ENCODE measurements at regions not wholly inside any gene's neighbourhood (a gene's known extent, or its start where the extent isn't known, plus 50 kb on each side); places are given as distances from the start of the nearest gene placed in this dataset.

- peaks cover 0 to 3% of the 10 kb centered on the region in 2 donors for H3K9me3 ChIP-seq (ENCODE audit: control insufficient read depth in 1 of 2, low read length in 2 of 2)
- ChIA-PET POLR2A (ENCODE audit: partially characterized antibody) (no interaction called here), CTCF (ENCODE audit: partially characterized antibody) (no interaction called here)
- Mint-ChIP-seq H3K36me3 (no peaks in the 10 kb centered on the region), H3K9me3 (peaks cover 0 to 15% (median 5%) of the 10 kb centered on the region in 8 donors), H3K27ac (no peak overlapping the region), H3K4me1 (no peaks in the 10 kb centered on the region), H3K4me3 (no peak overlapping the region), H3K27me3 (no peaks in the 10 kb centered on the region)
- H3K4me1 ChIP-seq (ENCODE audit: insufficient read depth, low read length): no peaks in the 10 kb centered on the region
- no peak overlapping the region for H3K27ac ChIP-seq (ENCODE audit: low read depth, low read length)
- no peak for DNase-seq
- H3K27me3 ChIP-seq (ENCODE audit: insufficient read depth, low read length): no peaks in the 10 kb centered on the region
- no peaks in the 10 kb centered on the region for H3K36me3 ChIP-seq (ENCODE audit: insufficient read depth, low read length)
- no peak overlapping the region for H3K4me3 ChIP-seq (ENCODE audit: low read length in 2 of 2)
- intact Hi-C loops (cut with micrococcal nuclease): no loop called here
These were observed 766.2 kb upstream of the LRRC4C start for GRCh38 chr11:42225664-42226063.

DNA sequence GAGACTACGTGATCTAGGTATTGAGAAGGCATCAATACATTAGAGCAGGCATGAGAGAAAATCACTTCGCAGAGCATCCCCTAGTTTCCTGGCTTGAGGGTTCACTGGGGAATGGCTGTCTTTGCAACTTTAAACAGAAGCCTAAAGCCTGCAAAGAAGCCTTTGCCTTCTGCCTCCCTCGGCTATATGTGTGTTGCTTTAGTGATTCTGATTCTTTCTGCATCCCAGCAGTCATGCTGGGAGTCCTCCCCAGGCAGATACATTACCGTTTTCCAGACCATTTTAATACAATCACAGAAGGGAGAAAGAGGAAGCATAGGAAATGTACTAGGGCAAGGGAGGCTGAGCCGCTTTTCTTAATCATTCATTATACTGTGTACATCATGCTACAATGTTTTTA lies 773.2 kb upstream of the LRRC4C start:
- no peaks in the 10 kb centered on the region for H3K9me3 ChIP-seq (ENCODE audit: control insufficient read depth in 1 of 2, low read length in 2 of 2)
- ChIA-PET POLR2A (ENCODE audit: partially characterized antibody) (no interaction called here), CTCF (ENCODE audit: partially characterized antibody) (no interaction called here)
- H3K36me3 ChIP-seq (ENCODE audit: insufficient read depth, low read length): no peaks in the 10 kb centered on the region
- H3K4me3 ChIP-seq (ENCODE audit: low read length in 2 of 2): no peak overlapping the region
- H3K27ac Mint-ChIP-seq: no peak overlapping the region
- no peaks in the 10 kb centered on the region for H3K36me3 Mint-ChIP-seq
- H3K27me3 ChIP-seq (ENCODE audit: insufficient read depth, low read length): no peaks in the 10 kb centered on the region
- no peak overlapping the region for H3K27ac ChIP-seq (ENCODE audit: low read depth, low read length)
- no peaks in the 10 kb centered on the region for H3K27me3 Mint-ChIP-seq
- no peak for DNase-seq
- H3K4me1 ChIP-seq (ENCODE audit: insufficient read depth, low read length): no peaks in the 10 kb centered on the region
- no peaks in the 10 kb centered on the region for H3K4me1 Mint-ChIP-seq
- intact Hi-C loops (cut with micrococcal nuclease): no loop called here
- H3K9me3 Mint-ChIP-seq: peaks cover 2 to 10% (median 4%) of the 10 kb centered on the region in 8 donors
- no peak overlapping the region for H3K4me3 Mint-ChIP-seq

- H3K27ac Mint-ChIP-seq: no peak overlapping the region
- DNase-seq: no peak
- Histone ChIP-seq H3K27me3 (ENCODE audit: insufficient read depth, low read length) (no peaks in the 10 kb centered on the region), H3K9me3 (ENCODE audit: control insufficient read depth in 1 of 2, low read length in 2 of 2) (no peaks in the 10 kb centered on the region), H3K36me3 (ENCODE audit: insufficient read depth, low read length) (no peaks in the 10 kb centered on the region), H3K4me3 (ENCODE audit: low read length in 2 of 2) (no peak overlapping the region), H3K4me1 (ENCODE audit: insufficient read depth, low read length) (no peaks in the 10 kb centered on the region), H3K27ac (ENCODE audit: low read depth, low read length) (no peak overlapping the region)
- intact Hi-C loops (cut with micrococcal nuclease): no loop called here
- no peak overlapping the region for H3K4me3 Mint-ChIP-seq
- POLR2A ChIA-PET (ENCODE audit: partially characterized antibody): no interaction called here
- no peaks in the 10 kb centered on the region for H3K27me3 Mint-ChIP-seq
- CTCF ChIA-PET (ENCODE audit: partially characterized antibody): no interaction called here
- no peaks in the 10 kb centered on the region for H3K36me3 Mint-ChIP-seq
- no peaks in the 10 kb centered on the region for H3K4me1 Mint-ChIP-seq
- H3K9me3 Mint-ChIP-seq: peaks cover 3 to 14% (median 6%) of the 10 kb centered on the region in 8 donors
These were observed 775.0 kb upstream of the LRRC4C start for GRCh38 chr11:42234451-42234951.

DNA sequence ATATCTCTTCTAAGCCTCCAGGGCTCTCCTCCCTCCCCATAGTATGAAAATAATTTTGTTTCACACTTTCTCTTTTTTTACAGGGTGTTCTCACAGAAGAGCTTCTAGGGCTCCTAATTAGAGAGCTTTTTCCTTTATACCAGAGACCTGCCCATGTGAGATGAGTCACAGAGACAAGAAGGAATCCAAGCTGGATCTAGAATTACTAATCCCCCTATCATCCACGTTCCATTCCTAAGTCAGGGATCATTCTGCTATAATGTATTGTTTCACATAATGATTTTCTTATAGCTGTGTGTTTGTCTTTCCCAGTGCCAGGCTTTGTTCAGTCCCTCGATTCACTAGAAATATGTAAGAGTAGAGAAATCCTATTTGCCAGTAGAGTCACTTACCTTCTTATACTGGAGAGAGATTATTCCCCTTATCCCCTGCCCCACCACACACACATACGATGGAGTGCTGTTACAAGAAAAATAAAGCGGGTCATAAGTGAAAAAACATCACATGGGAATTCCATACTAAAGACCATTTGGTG lies 778.3 kb upstream of the LRRC4C start:
- intact Hi-C loops (cut with micrococcal nuclease): no loop called here
- H3K27ac Mint-ChIP-seq: no peak overlapping the region
- ChIA-PET POLR2A (ENCODE audit: partially characterized antibody) (no interaction called here), CTCF (ENCODE audit: partially characterized antibody) (no interaction called here)
- H3K36me3 Mint-ChIP-seq: no peaks in the 10 kb centered on the region
- no peak overlapping the region for H3K4me3 Mint-ChIP-seq
- no peaks in the 10 kb centered on the region for H3K27me3 Mint-ChIP-seq
- Histone ChIP-seq H3K27me3 (ENCODE audit: insufficient read depth, low read length) (no peaks in the 10 kb centered on the region), H3K4me3 (ENCODE audit: low read length in 2 of 2) (no peak overlapping the region), H3K27ac (ENCODE audit: low read depth, low read length) (no peak overlapping the region), H3K4me1 (ENCODE audit: insufficient read depth, low read length) (no peaks in the 10 kb centered on the region), H3K36me3 (ENCODE audit: insufficient read depth, low read length) (no peaks in the 10 kb centered on the region), H3K9me3 (ENCODE audit: control insufficient read depth in 1 of 2, low read length in 2 of 2) (no peaks in the 10 kb centered on the region)
- DNase-seq: no peak
- no peaks in the 10 kb centered on the region for H3K4me1 Mint-ChIP-seq
- H3K9me3 Mint-ChIP-seq: peaks cover 5 to 14% (median 10%) of the 10 kb centered on the region in 8 donors

GRCh38 chr11:42239188-42239587 lies 779.7 kb upstream of the LRRC4C start:
- no peaks in the 10 kb centered on the region for H3K36me3 ChIP-seq (ENCODE audit: insufficient read depth, low read length)
- no peak overlapping the region for H3K4me3 ChIP-seq (ENCODE audit: low read length in 2 of 2)
- intact Hi-C loops (cut with micrococcal nuclease): no loop called here
- Mint-ChIP-seq H3K4me1 (no peaks in the 10 kb centered on the region), H3K4me3 (no peak overlapping the region), H3K9me3 (peaks cover 5 to 13% (median 8%) of the 10 kb centered on the region in 8 donors), H3K27me3 (no peaks in the 10 kb centered on the region), H3K27ac (no peak overlapping the region), H3K36me3 (no peaks in the 10 kb centered on the region)
- no peaks in the 10 kb centered on the region for H3K4me1 ChIP-seq (ENCODE audit: insufficient read depth, low read length)
- H3K27ac ChIP-seq (ENCODE audit: low read depth, low read length): no peak overlapping the region
- ChIA-PET CTCF (ENCODE audit: partially characterized antibody) (no interaction called here), POLR2A (ENCODE audit: partially characterized antibody) (no interaction called here)
- H3K9me3 ChIP-seq (ENCODE audit: control insufficient read depth in 1 of 2, low read length in 2 of 2): no peaks in the 10 kb centered on the region
- no peaks in the 10 kb centered on the region for H3K27me3 ChIP-seq (ENCODE audit: insufficient read depth, low read length)
- no peak for DNase-seq

DNA sequence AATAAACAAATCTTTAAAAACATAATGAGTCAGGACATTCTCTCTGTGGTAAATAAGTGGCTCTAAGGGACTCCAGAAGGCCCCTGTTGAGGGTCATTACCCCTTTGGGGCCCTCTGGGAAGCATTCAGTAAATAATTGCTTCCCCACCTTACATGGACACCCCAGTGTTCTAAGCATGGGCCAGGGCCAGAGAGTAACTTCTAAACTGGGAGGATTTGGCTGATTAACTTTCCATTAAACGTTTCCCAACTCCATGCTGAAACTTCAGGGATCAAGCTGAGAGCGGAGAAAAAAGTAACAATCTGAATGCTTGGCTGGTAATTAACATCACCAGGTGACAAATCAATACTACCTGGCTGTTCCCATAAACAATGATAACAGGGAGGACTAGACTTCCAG lies 783.9 kb upstream of the LRRC4C start:
- ChIA-PET CTCF (ENCODE audit: partially characterized antibody) (no interaction called here), POLR2A (ENCODE audit: partially characterized antibody) (no interaction called here)
- H3K4me1 ChIP-seq (ENCODE audit: insufficient read depth, low read length): no peaks in the 10 kb centered on the region
- no peaks in the 10 kb centered on the region for H3K27me3 ChIP-seq (ENCODE audit: insufficient read depth, low read length)
- Mint-ChIP-seq H3K4me1 (no peaks in the 10 kb centered on the region), H3K9me3 (peaks cover 0 to 13% (median 9%) of the 10 kb centered on the region in 8 donors), H3K4me3 (no peak overlapping the region), H3K36me3 (no peaks in the 10 kb centered on the region), H3K27me3 (no peaks in the 10 kb centered on the region), H3K27ac (no peak overlapping the region)
- no peak for DNase-seq
- H3K9me3 ChIP-seq (ENCODE audit: control insufficient read depth in 1 of 2, low read length in 2 of 2): no peaks in the 10 kb centered on the region
- no peak overlapping the region for H3K4me3 ChIP-seq (ENCODE audit: low read length in 2 of 2)
- H3K36me3 ChIP-seq (ENCODE audit: insufficient read depth, low read length): no peaks in the 10 kb centered on the region
- intact Hi-C loops (cut with micrococcal nuclease): no loop called here
- no peak overlapping the region for H3K27ac ChIP-seq (ENCODE audit: low read depth, low read length)

GRCh38 chr11:42244376-42244775 lies 784.9 kb upstream of the LRRC4C start:
- ChIA-PET POLR2A (ENCODE audit: partially characterized antibody) (no interaction called here), CTCF (ENCODE audit: partially characterized antibody) (no interaction called here)
- intact Hi-C loops (cut with micrococcal nuclease): no loop called here
- Mint-ChIP-seq H3K4me1 (no peaks in the 10 kb centered on the region), H3K9me3 (peaks cover 0 to 10% (median 9%) of the 10 kb centered on the region in 8 donors), H3K27me3 (no peaks in the 10 kb centered on the region), H3K36me3 (no peaks in the 10 kb centered on the region), H3K27ac (no peak overlapping the region), H3K4me3 (no peak overlapping the region)
- Histone ChIP-seq H3K36me3 (ENCODE audit: insufficient read depth, low read length) (no peaks in the 10 kb centered on the region), H3K9me3 (ENCODE audit: control insufficient read depth in 1 of 2, low read length in 2 of 2) (peaks cover 0 to under 1% of the 10 kb centered on the region in 2 donors), H3K4me1 (ENCODE audit: insufficient read depth, low read length) (no peaks in the 10 kb centered on the region), H3K27me3 (ENCODE audit: insufficient read depth, low read length) (no peaks in the 10 kb centered on the region), H3K4me3 (ENCODE audit: low read length in 2 of 2) (no peak overlapping the region), H3K27ac (ENCODE audit: low read depth, low read length) (no peak overlapping the region)
- no peak for DNase-seq

- intact Hi-C loops (cut with micrococcal nuclease): no loop called here
- no peak for DNase-seq
- H3K27me3 Mint-ChIP-seq: no peaks in the 10 kb centered on the region
These were observed 789.9 kb upstream of the LRRC4C start for GRCh38 chr11:42249401-42249800.

More at GRCh38 chr11:42249401-42249800, 789.9 kb upstream of the LRRC4C start:
- CTCF ChIA-PET (ENCODE audit: partially characterized antibody): no interaction called here
- no peak overlapping the region for H3K4me3 ChIP-seq (ENCODE audit: low read length in 2 of 2)
- H3K27me3 ChIP-seq (ENCODE audit: insufficient read depth, low read length): no peaks in the 10 kb centered on the region
- POLR2A ChIA-PET (ENCODE audit: partially characterized antibody): no interaction called here
- Mint-ChIP-seq H3K4me1 (no peaks in the 10 kb centered on the region), H3K36me3 (no peaks in the 10 kb centered on the region), H3K9me3 (peaks cover 0 to 13% (median 5%) of the 10 kb centered on the region in 8 donors), H3K4me3 (no peak overlapping the region), H3K27ac (no peak overlapping the region)
- no peaks in the 10 kb centered on the region for H3K36me3 ChIP-seq (ENCODE audit: insufficient read depth, low read length)
- H3K27ac ChIP-seq (ENCODE audit: low read depth, low read length): no peak overlapping the region
- no peaks in the 10 kb centered on the region for H3K4me1 ChIP-seq (ENCODE audit: insufficient read depth, low read length)
- peaks cover 0 to 3% of the 10 kb centered on the region in 2 donors for H3K9me3 ChIP-seq (ENCODE audit: control insufficient read depth in 1 of 2, low read length in 2 of 2)
